ENCODE measurements at regions not wholly inside any gene's neighbourhood (a gene's known extent, or its start where the extent isn't known, plus 50 kb on each side); places are given as distances from the start of the nearest gene placed in this dataset.

GRCh38 chr16:65271996-65272395 lies 150.1 kb upstream of the CDH11 start:
- TF ChIP-seq CTCF (IDR thresholded peaks at IDR 0.05) (no peak), POLR2A (IDR thresholded peaks at IDR 0.05) (no peak)

Measured in uterus (tissue), 2 donors.